ENCODE measurements at regions not wholly inside any gene's neighbourhood (a gene's known extent, or its start where the extent isn't known, plus 50 kb on each side); places are given as distances from the start of the nearest gene placed in this dataset.

- TF ChIP-seq CTCF (IDR thresholded peaks at IDR 0.05) (no peak), ZFX (IDR thresholded peaks at IDR 0.05; ENCODE audit: borderline replicate concordance) (no peak)
- H3K27ac ChIP-seq, result no peak overlapping the region
Measured at GRCh38 chr3:56918111-56918568, 116.4 kb upstream of the ARHGEF3 start.

- no peak overlapping the region for H3K27ac ChIP-seq
- TF ChIP-seq ZFX (IDR thresholded peaks at IDR 0.05; ENCODE audit: borderline replicate concordance) (no peak), CTCF (IDR thresholded peaks at IDR 0.05) (no peak)
Measured at GRCh38 chr3:56917361-56918110, 115.8 kb upstream of the ARHGEF3 start.

- TF ChIP-seq ZFX (IDR thresholded peaks at IDR 0.05; ENCODE audit: borderline replicate concordance), result no peak
- no peak for TF ChIP-seq CTCF (IDR thresholded peaks at IDR 0.05)
- no peak overlapping the region for H3K27ac ChIP-seq
Measured at GRCh38 chr3:56916716-56917360, 115.1 kb upstream of the ARHGEF3 start.

- no peak overlapping the region for H3K27ac ChIP-seq
- TF ChIP-seq ZFX (IDR thresholded peaks at IDR 0.05; ENCODE audit: borderline replicate concordance) (no peak), CTCF (IDR thresholded peaks at IDR 0.05) (no peak)
Measured at GRCh38 chr3:56915966-56916586, 114.3 kb upstream of the ARHGEF3 start.

GRCh38 chr3:56914646-56915045 lies 112.9 kb upstream of the ARHGEF3 start:
- H3K27ac ChIP-seq, result no peak overlapping the region
- TF ChIP-seq ZFX (IDR thresholded peaks at IDR 0.05; ENCODE audit: borderline replicate concordance) (no peak), CTCF (IDR thresholded peaks at IDR 0.05) (no peak)

- H3K27ac ChIP-seq, result no peak overlapping the region
- TF ChIP-seq ZFX (IDR thresholded peaks at IDR 0.05; ENCODE audit: borderline replicate concordance) (no peak), CTCF (IDR thresholded peaks at IDR 0.05) (no peak)
Measured at GRCh38 chr3:56911363-56911762, 109.6 kb upstream of the ARHGEF3 start.

- TF ChIP-seq ZFX (IDR thresholded peaks at IDR 0.05; ENCODE audit: borderline replicate concordance) (no peak), CTCF (IDR thresholded peaks at IDR 0.05) (no peak)
- no peak overlapping the region for H3K27ac ChIP-seq
Measured at GRCh38 chr3:56909349-56909748, 107.6 kb upstream of the ARHGEF3 start.

All from 22Rv1 (cell line).